HG02763 (cell line): ENCODE measurements at regions not wholly inside any gene's neighbourhood (a gene's known extent, or its start where the extent isn't known, plus 50 kb on each side); places are given as distances from the start of the nearest gene placed in this dataset.
"Not testable (repeated sequence)": the region's sequence is repeated elsewhere in the genome, so short reads cannot be mapped to it uniquely, and the experiment has no call there.

Experiments
- ATAC-seq: cut with Tn5 transposase; IDR thresholded peaks from one replicate; pipeline ENCODE4 v1.9.1; 2021; ENCODE audit warnings: mild to moderate bottlenecking, moderate library complexity; ENCODE audit not compliant: unreplicated experiment

DNA sequence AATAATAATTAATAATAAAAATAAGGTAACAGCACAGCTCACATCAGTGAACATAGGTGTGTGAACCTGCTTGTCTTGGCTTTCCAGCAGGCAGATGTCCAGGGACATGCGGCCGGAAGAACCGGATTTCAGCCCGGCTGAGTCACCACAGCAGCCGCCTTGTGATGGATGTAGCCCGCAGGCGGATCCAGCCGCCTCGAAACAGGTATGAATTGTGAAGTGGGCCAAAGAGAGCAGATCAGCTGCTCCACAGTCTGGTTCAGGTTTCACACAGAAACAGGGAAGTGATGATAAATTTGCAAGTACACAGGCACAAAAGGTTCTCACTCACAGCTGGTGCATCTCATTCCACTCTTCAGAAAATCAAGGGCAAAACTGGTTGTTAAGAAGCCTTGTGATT is 55.1 kb downstream of the ID4 start:
- ATAC-seq, result no peak

DNA sequence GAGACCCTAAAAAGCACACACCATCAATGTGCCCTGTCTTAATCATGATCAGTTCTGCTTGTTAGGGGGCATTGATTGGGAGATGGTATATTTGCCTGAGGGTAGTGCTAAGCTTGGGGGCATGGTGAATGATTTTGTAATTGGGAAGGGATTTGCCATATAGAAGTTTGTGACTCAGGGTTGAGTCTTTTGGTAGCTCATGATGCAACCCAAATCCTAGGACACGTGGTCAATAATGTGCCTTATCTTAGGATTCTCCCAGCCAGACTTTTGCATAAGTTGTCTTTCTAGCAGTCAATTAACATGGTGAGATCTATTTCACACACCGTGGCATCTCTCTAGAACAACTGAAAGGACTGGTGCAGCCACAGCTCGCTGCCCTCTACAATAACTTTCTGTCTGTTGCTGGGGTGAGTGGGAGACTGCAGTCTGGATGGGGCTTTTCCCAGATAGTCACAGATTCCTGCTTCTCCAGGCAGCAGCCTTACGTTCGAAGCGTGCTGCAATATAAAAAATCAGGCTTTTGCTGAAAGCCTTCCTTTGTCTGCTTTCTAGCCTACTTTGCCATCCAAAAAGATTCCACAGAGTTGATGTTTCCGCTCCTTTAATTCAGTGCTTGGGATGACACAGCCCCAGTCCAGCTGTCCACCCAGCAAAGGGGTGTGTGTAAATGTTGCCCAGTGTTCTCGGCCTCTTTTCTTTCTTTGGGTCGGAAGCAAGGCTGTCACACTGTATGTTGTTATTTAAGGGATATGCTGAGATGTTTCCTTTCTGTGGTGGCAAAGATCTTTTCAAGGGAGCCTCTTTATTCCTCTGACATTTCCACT is 58.9 kb downstream of the ID4 start:
- ATAC-seq, result no peak

DNA sequence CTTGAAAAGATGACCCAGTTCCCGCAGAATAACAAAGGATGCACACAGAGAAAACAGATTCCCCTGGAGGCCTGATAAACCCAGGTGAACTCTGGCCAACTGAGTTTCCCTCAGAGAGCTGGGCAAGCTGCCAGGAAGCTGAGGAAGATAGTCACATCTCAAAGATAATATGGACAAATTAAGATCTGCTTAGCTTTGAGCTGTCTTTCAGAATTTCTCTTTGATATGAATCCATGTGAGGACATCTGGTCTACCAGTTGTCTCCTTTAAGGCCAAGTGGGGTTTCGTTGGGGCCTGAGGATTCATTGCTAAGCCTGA is 59.5 kb downstream of the ID4 start:
- no peak for ATAC-seq

DNA sequence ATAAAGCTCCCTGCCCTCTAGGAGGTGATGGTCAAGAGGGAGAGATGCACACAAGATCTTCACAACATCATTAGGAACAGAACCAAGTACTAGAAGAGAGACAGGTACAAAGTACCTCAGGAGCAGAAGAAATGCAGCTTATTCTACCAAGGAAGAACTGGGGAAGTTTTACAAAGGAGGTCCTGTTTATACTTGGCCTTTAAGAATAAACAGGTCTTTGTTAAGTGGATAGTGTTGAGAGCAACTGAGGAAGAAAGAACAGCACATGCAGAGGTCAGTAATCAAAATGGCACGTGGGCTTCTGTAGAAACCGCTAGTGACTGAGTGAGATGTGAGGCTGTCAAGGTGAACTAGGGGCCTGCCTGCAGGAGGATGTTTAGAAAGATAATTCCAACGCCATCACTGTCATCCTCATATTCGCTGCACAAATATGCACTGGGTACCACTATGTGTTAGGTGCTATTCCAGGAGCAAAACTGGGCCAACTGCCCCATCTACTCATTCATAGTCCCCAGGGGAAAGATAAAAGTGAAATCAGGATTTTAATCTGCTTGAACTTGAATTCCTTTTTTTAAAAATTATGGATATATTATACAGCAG is 61.1 kb downstream of the ID4 start:
- no peak for ATAC-seq

DNA sequence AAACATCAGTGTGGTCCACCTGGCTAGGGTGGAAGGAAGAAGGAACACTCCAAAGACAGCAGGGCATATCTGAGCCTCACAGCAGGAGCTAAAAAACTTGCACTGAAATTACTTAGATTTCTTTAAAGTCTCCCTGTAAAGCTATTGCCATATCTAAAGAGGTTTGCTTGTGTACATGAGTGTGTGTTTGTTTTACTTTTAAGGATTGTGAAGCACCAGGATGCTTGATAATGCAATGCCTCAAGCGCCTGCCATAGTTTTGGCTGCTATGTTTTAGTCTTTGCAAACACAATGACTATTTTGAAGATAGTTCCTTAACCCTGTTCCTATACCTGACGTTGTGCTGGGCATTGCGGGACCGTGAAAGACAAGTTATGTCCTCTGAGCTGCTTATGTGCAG is 65.0 kb downstream of the ID4 start:
- no peak for ATAC-seq

DNA sequence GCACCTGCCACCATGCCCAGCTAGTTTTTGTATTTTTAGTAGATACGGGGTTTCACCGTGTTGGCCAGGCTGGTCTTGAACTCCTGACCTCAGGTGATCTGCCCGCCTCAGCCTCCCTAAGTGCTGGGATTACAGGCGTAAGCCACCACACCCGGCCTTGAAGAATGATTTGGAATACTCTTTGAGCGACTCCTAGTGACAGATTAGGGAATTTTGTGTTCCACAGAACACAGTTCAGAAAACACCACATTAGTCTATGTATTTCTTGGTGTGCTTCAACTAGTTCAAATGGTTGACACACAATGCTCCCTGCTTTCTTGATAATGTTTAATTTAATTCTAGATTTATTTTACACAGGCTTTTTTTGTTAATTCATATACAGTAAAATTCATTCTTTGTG is 67.2 kb downstream of the ID4 start:
- not testable (repeated sequence) for ATAC-seq

DNA sequence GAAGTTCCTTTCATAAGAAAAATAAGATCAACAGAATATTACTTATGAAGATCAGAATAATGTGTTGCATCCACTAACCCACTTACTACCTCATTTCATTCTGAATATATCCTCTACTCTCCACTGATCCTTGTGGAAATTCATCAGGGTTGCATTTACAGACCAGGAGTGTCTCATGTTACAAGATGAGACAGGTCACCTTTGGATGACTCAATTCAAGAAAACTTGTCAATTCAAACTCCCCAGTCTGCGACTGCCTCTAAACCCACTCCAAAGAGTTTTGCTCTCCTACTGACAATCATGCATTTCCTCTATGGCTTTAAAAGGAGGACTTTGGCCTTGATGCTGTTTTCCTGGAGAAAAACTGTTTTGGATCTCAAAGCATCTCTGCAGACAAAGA is 68.4 kb downstream of the ID4 start:
- no peak for ATAC-seq

DNA sequence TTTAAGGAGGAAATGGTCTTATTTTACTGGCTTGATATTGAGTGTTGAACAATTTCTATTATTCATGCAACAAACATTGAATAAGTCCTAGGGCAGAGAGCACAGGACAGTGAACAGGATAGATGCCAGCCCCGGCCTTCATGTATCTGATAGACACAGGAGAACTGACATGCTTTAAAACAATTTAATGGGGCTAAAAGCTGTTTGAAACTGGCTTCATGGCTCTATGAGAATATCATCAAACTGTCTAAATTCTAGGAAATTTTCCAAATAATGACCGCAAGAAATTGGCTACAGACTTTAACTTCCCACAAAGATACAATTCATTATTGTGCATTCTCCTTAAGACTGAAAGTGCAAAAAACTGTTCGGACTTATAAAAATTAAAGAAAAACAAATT is 69.0 kb downstream of the ID4 start:
- no peak for ATAC-seq

DNA sequence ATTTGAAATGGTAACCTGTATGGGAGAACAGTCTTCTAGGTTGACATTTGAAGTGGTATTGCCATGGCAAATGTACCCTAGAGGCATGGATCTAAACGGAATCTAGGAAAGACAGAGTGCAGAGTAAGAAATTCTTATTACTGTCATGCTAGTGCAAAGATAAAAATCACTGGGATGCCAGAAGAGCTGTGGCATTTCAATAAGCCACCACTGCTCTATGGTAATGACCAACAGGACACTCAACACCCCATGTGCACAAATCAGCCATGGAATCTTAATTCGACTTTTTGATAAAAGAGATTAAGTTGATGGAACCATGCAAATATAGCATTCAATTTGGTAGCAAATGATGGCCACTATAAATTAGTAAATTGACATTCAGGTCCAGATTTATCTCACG is 74.1 kb downstream of the ID4 start:
- ATAC-seq, result no peak

DNA sequence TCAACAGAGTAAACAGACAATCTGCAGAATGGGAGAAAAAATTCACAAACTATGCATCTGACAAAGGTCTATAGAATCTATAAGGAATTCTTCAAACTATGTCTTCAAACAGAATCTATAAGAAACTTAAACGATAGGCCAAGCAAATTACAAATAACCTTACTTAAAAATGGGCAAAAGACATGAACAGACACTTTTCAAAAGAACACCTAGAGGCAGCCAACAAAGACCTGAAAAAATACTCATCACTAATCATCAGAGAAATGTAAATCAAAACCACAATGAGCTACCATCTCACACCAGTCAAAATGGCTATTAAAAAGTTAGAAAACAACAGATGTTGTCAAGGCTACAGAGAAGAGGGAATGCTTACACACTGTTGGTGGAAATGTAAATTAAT is 81.3 kb downstream of the ID4 start:
- no peak for ATAC-seq

DNA sequence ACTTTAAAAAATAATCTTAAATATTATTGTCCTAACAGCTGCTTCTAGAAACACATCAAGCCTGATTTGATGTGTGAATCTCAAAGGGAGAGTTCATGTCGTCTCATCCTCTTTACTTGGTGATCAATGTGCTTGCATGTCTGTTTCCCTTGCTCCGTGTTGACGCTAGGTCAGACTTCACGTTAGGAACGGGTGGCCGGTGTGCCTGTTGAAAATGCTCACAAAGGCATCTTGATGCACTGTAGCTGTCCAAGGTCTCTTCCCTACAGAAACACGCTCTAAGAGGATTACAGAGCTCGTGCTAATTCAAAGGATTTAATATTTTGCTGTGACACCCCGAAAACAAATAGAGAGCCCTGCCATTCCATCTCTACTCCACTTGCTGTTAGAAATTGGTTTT is 84.6 kb downstream of the ID4 start:
- ATAC-seq, result no peak

DNA sequence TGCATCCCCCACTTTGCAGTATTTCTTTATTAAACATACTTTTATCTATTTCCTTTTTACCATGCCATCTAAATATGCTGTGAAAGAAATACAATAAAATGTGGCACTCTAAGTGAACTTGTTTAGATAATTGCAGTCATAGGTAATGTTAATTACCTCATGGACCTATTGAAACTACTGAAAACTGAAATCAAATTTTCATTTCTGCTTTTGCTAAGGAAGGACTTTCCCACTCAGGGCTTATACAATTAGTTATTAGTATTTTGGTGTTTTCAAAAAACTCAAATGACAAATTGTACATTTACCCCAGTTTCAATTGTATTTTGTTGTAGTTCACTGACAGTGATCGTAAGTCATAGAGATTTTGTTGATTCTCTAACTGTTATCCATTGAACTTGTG is 88.4 kb downstream of the ID4 start:
- ATAC-seq, result no peak

DNA sequence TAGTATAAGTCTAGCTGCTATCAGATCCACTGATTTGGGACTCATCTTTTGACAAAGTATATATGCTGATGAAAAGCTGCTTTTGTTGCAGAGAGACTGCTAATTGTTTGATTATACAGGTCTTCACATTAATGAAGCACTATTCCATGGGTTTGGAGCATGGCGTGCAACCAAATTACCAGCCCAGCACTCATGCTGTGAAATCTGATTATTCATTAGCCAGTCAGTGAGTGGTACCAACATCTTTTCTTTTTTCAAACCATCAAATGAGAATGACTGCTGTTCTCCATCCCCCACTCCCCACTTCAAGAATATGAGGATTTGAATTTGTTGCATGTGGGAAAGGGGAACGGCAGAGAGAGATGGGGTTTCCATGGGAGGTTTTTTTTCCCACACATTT is 91.3 kb downstream of the ID4 start:
- no peak for ATAC-seq

DNA sequence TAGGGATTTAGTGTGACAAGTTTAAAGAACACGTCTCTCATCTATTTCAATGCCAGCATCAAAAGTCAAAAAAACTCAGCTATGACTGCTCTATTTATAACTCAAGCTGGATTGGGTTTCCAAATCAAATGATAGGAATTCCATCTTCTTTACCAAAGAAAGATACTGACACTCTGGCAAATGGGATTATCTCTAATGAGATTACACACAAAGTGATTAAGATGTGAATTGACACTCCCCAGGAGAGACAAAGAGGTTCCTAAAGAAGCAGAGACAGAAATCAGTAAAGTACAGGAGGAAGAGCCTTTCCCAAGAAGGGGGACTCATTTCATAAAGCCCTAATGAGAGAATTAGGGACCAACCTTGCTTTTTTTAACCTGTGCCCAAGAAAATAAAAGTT is 92.1 kb downstream of the ID4 start:
- ATAC-seq, result no peak

DNA sequence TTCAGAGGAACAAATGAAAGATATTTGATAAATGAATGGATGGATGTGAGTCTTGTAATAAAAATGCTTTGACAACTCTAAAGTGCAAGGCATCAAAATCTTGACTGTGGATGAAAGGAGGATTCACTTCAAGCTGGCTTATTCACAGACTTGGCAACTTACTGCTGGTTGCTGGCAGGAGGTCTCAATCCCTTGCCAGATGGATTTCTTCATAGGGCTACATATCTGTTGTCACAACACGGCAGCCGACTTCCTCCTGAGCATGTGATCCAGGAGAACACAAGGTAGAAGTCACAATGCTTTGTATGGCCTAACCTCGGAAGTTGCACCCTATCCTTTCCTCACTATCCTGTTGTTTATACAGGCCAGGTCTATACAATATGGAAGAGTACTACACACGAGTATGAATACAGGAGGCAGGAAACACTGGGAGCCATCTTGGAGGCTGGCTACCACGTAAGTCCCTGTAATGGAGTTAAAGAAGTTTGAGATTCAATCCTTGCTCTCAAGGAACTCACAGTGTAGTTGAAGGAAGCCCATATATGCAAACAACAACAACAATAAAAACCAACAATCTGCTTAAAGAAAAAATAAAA is 97.9 kb downstream of the ID4 start:
- no peak for ATAC-seq

DNA sequence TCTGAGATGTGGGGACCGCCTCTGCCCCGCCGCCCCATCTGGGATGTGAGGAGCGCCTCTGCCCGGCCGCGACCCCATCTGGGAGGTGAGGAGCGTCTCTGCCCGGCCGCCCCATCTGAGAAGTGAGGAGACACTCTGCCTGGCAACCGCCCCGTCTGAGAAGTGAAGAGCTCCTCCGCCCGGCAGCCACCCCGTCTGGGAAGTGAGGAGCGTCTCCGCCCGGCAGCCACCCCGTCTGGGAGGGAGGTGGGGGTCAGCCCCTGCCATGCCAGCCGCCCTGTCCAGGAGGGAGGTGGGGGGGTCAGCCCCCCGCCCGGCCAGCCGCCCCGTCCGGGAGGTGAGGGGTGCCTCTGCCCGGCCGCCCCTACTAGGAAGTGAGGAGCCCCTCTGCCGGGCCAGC is 102.2 kb downstream of the ID4 start:
- ATAC-seq, result not testable (repeated sequence)

DNA sequence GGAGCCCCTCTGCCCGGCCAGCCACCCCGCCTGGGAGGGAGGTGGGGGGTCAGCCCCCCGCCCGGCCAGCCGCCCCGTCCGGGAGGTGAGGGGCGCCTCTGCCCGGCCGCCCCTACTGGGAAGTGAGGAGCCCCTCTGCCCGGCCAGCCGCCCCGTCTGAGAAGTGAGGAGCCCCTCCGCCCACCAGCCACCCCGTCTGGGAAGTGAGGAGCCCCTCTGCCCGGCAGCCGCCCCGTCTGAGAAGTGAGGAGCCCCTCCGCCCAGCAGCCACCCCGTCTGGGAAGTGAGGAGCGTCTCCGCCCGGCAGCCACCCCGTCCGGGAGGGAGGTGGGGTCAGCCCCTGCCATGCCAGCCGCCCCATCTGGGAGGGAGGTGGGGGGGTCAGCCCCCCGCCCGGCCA is 102.8 kb downstream of the ID4 start:
- not testable (repeated sequence) for ATAC-seq

DNA sequence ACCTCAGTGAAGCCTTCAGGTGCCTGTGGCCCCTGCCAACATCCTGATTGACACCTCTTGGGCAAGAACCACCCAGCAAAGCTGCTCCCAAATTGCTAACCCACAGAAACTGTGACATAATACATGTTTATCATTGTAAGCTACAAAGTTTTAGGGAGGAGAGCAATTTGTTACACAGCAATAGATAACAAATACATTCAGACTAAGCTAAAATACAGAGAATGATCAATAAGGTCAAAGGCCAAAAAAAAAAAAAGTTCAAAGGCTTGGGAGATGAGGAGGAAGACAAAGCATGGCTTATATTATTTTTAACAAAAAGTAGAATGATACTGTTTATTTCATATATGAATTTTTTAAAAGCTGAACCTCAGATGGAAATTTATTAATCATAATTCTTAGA is 105.9 kb downstream of the ID4 start:
- no peak for ATAC-seq

DNA sequence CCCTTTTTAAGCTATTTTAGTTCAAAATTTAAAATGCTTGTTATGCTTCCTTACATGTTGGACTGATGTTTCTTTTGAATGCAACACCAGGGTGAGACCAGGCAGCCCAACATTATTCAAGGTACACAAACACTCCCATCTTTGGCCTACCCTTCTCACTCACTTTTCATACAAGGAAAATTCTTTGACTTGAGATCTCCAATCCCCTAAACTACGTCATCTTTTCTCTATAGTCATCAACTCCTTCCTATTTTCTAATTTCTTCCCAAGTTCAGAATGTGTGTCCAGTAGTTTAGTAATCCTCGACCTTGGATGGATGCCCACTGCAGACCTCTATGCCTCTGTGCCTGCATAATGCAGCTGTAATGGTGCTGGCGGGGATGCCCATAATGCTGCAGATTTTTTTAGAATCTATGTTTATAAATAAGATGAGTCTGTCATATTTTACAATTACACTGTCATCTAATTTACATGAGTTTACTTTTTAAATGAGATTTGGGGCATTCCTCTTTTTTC is 108.7 kb downstream of the ID4 start:
- ATAC-seq, result no peak

DNA sequence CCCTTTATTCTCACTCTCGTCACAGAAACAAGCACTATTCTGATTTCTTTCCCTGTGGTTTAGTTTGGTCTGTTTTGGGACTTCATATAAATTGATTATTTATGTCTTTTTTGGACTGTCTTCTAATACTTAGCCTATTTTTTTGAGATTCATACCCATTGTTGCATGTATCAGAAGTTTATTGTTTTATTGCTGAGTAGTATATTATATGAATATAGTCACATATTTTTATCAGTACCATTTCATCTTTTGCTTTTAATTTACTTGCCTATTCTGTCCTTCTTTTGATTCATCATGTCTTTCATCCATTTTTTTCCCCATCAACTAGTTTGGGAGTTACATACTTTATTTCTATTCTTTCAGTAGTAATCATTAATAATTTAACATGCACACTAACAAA is 112.0 kb downstream of the ID4 start:
- no peak for ATAC-seq

DNA sequence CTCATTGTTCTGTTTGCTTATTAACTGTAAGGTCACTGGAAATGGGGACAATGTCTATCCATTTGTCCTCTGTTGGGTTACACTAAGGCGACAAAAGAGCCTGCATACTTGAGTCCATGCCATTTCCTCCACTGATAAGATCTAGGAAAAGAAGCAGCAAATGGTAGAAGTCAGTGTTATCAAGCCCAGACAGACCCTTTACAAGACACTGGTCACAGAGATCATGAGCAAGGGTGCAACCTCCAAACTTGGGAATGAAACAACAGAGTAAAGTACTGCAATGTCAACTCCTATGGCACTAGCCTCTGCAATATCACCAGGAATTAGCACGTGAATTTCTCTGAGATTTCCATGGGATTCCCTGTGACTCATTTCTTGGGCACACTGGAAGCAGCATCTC is 126.9 kb downstream of the ID4 start:
- no peak for ATAC-seq

DNA sequence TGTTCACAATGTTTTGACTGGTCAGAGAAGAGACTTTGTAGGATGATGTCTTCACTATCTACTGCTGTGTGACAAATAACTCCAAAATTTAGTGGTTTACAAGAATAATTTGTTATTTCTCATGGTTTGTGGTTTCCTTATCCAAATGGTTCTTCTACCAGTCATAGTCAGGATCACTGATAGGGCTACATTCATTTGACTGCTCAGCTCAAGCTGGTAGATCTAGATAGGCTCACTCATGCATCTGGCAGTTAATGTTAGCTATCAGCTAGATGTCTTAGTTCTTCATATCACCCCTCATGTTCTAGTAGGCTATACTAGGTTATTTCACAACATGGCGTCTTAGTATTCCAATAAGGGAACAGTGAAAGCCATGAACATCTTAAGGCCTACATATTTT is 131.0 kb downstream of the ID4 start:
- ATAC-seq, result no peak
